Sigmoid colon (tissue), 6 donors: ENCODE measurements at regions not wholly inside any gene's neighbourhood (a gene's known extent, or its start where the extent isn't known, plus 50 kb on each side); places are given as distances from the start of the nearest gene placed in this dataset.

Experiments used
- DNase-seq: peaks from one replicate; pipeline ENCODE4 v3.0.0-alpha.2; 2019
- H3K27ac ChIP-seq, 4 donors: fragments of 200-600 bp; sonication (generic); one replicate each; pipeline ENCODE4 v1.5.1; 2016 to 2019; ENCODE audit warnings: mild to moderate bottlenecking in 1 of 4
- H3K27me3 ChIP-seq, 3 donors: fragments of 200-600 bp; sonication (generic); one replicate each; pipeline ENCODE4 v1.5.1; 2019; ENCODE audit warnings: mild to moderate bottlenecking in 1 of 3
- H3K36me3 ChIP-seq, 4 donors: fragments of 200-600 bp; sonication (generic); one replicate each; pipeline ENCODE4 v1.5.1; 2016 to 2019
- H3K4me1 ChIP-seq, 4 donors: fragments of 200-600 bp; sonication (generic); one replicate each; pipeline ENCODE4 v1.5.1; 2017 to 2019
- H3K4me3 ChIP-seq, 4 donors: fragments of 200-600 bp; sonication (generic); one replicate each; pipeline ENCODE4 v1.5.1; 2017 to 2019; ENCODE audit warnings: mild to moderate bottlenecking in 2 of 4, moderate library complexity in 1 of 4
- H3K9me3 ChIP-seq, 4 donors: fragments of 200-600 bp in 3 of 4; sonication (generic) in 3 of 4; one replicate each; pipeline versions ENCODE4 v1.5.1 to v1.6.1; 2013 to 2019
- CTCF ChIP-seq, 4 experiments: fragments of 450-650 bp in 3 of 4; fragments of 200-600 bp in 1 of 4; IDR thresholded peaks; one replicate each; pipeline ENCODE4 v1.5.1; 2016 to 2019; ENCODE audit warnings: antibody characterized with exemption in 4 of 4, mild to moderate bottlenecking in 3 of 4, moderate library complexity in 2 of 4
- EP300 ChIP-seq, 4 donors: sonication (generic); formaldehyde crosslinking; IDR thresholded peaks; one replicate each; pipeline ENCODE4 v1.6.1; 2017; ENCODE audit warnings: antibody characterized with exemption in 4 of 4
- POLR2A ChIP-seq, 2 donors: fragments of 450-650 bp; IDR thresholded peaks; one replicate each; pipeline ENCODE4 v1.6.1; 2016; ENCODE audit warnings: antibody characterized with exemption in 2 of 2, mild to moderate bottlenecking in 2 of 2, moderate library complexity in 2 of 2
- POLR2AphosphoS5 ChIP-seq, 4 donors: sonication (generic); formaldehyde crosslinking; IDR thresholded peaks; one replicate each; pipeline ENCODE4 v1.6.1; 2017; ENCODE audit warnings: antibody characterized with exemption in 4 of 4
- WGBS, 2 donors: extraction: QIAGEN DNeasy Blood & Tissue Kit; methylation state at CpG; one replicate each; pipeline ENCODE4 v1.1.7; 2013; 5-methylcytosine and 5-hydroxymethylcytosine counted together
- intact Hi-C: fragments of 100-400 bp; cut with DNase I; formaldehyde crosslinking; loops from one replicate; pipeline ENCODE4 v1.15.1; 2023
- donor health status: healthy with polysubstance abuse.
- donor health status: healthy.

GRCh38 chr20:3297079-3297378 is 58.0 kb upstream of the SLC4A11 start:
- no peaks in the 10 kb centered on the region for H3K9me3 ChIP-seq
- H3K27ac ChIP-seq: no peak overlapping the region
- H3K36me3 ChIP-seq: peaks cover 3 to 91% (median 37%) of the 10 kb centered on the region in 4 donors
- WGBS, 2 donors: 60 to 71% methylated on average over 3 of the region's 3 CpGs
- no peaks in the 10 kb centered on the region for H3K27me3 ChIP-seq
- TF ChIP-seq CTCF (IDR thresholded peaks at IDR 0.05) (no peak), POLR2AphosphoS5 (IDR thresholded peaks at IDR 0.05) (no peak), POLR2A (IDR thresholded peaks at IDR 0.05) (no peak), EP300 (IDR thresholded peaks at IDR 0.05) (no peak)
- no peak for DNase-seq
- no peaks in the 10 kb centered on the region for H3K4me1 ChIP-seq
- intact Hi-C loops: no loop called here
- no peak overlapping the region for H3K4me3 ChIP-seq

GRCh38 chr20:3296261-3297078 is 57.5 kb upstream of the SLC4A11 start:
- Histone ChIP-seq H3K9me3 (no peaks in the 10 kb centered on the region), H3K36me3 (peaks cover 9 to 91% (median 38%) of the 10 kb centered on the region in 4 donors), H3K4me3 (no peak overlapping the region), H3K27ac (no peak overlapping the region), H3K27me3 (no peaks in the 10 kb centered on the region), H3K4me1 (no peaks in the 10 kb centered on the region)
- TF ChIP-seq POLR2AphosphoS5 (IDR thresholded peaks at IDR 0.05) (no peak), POLR2A (IDR thresholded peaks at IDR 0.05) (no peak), CTCF (IDR thresholded peaks at IDR 0.05) (no peak), EP300 (IDR thresholded peaks at IDR 0.05) (no peak)
- DNase-seq: no peak
- 78 to 91% methylated on average over 12 of the region's 12 CpGs for WGBS, 2 donors
- intact Hi-C loops: no loop called here
